ENCODE measurements at regions not wholly inside any gene's neighbourhood (a gene's known extent, or its start where the extent isn't known, plus 50 kb on each side); places are given as distances from the start of the nearest gene placed in this dataset.

- TF ChIP-seq CTCF (IDR thresholded peaks at IDR 0.05; ENCODE audit: low read length) (no peak), EZH2 (IDR thresholded peaks at IDR 0.05; ENCODE audit: borderline replicate concordance, low read length) (no peak)
Observed at GRCh38 chr13:109568339-109568818, 218.0 kb downstream of the IRS2 start.
